ENCODE measurements at regions not wholly inside any gene's neighbourhood (a gene's known extent, or its start where the extent isn't known, plus 50 kb on each side); places are given as distances from the start of the nearest gene placed in this dataset.

GRCh38 chr17:22570144-22570845 lies 878.0 kb downstream of the KCNJ18 start:
- Histone ChIP-seq H2AFZ (ENCODE audit: low read depth, low read length, poor library complexity, severe bottlenecking) (no peak overlapping the region), H3K4me3 (replicated peaks in 1 of 2; ENCODE audit: low read depth in 1 of 2, low read length in 2 of 2) (no peak overlapping the region), H4K20me1 (ENCODE audit: insufficient read depth) (no peaks in the 10 kb centered on the region), H3K9me3 (ENCODE audit: control insufficient read depth in 1 of 2, insufficient read depth in 1 of 2, low read depth in 1 of 2, low read length in 2 of 2) (peaks cover 0 to 7% of the 10 kb centered on the region in 2 experiments; a peak in 2 of 4 replicates), H3K79me2 (ENCODE audit: insufficient read depth, low read length) (no peaks in the 10 kb centered on the region), H3K27ac (ENCODE audit: low read depth, low read length) (no peak overlapping the region), H3K9ac (ENCODE audit: low read length) (no peak overlapping the region), H3K4me2 (ENCODE audit: low read length) (no peak overlapping the region), H3K27me3 (ENCODE audit: insufficient read depth, low read length) (no peaks in the 10 kb centered on the region), H3K4me1 (ENCODE audit: control insufficient read depth in 1 of 2, insufficient read depth in 2 of 2, low read length in 2 of 2) (no peaks in the 10 kb centered on the region), H3K9me2 (ENCODE audit: insufficient read depth) (no peaks in the 10 kb centered on the region), H3K36me3 (ENCODE audit: control insufficient read depth in 1 of 2, insufficient read depth in 2 of 2, low read length in 2 of 2) (no peaks in the 10 kb centered on the region)
- ChIA-PET RAD21 (ENCODE audit: low non-redundant PET in 1 of 2, low total read pairs in 2 of 2, uncharacterized antibody in 2 of 2, unreplicated experiment in 2 of 2) (no interaction called here), CTCF (no interaction called here), POLR2A (no interaction called here)
- no peak for ATAC-seq
- intact Hi-C loops (cut with micrococcal nuclease), result no loop called here
- no peak for TF ChIP-seq EZH2phosphoT487 (IDR thresholded peaks at IDR 0.05; ENCODE audit: borderline replicate concordance)
- TF ChIP-seq SRF (IDR thresholded peaks at IDR 0.05; ENCODE audit: low read depth), result no peak
- no peak for TF ChIP-seq SIN3A (IDR thresholded peaks at IDR 0.05; ENCODE audit: low read depth)
- no peak for TF ChIP-seq CEBPB (IDR thresholded peaks at IDR 0.05; ENCODE audit: low read depth)
- TF ChIP-seq, protein P1, sequence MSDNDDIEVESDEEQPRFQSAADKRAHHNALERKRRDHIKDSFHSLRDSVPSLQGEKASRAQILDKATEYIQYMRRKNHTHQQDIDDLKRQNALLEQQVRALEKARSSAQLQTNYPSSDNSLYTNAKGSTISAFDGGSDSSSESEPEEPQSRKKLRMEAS (IDR thresholded peaks at IDR 0.05), result no peak
- no peak for TF ChIP-seq TCF7L2 (IDR thresholded peaks at IDR 0.05; ENCODE audit: borderline replicate concordance, extremely low read depth, insufficient read depth, insufficient read length)
- TF ChIP-seq ELF1 (IDR thresholded peaks at IDR 0.05; ENCODE audit: borderline replicate concordance, low read depth), result no peak
- no peak for TF ChIP-seq CBX3 (IDR thresholded peaks at IDR 0.05; ENCODE audit: low read depth)
- TF ChIP-seq POLR2AphosphoS5 (IDR thresholded peaks at IDR 0.05; ENCODE audit: low read depth, low read length), result no peak
- TF ChIP-seq JUND (IDR thresholded peaks at IDR 0.05), result no peak
- TF ChIP-seq, protein P2, sequence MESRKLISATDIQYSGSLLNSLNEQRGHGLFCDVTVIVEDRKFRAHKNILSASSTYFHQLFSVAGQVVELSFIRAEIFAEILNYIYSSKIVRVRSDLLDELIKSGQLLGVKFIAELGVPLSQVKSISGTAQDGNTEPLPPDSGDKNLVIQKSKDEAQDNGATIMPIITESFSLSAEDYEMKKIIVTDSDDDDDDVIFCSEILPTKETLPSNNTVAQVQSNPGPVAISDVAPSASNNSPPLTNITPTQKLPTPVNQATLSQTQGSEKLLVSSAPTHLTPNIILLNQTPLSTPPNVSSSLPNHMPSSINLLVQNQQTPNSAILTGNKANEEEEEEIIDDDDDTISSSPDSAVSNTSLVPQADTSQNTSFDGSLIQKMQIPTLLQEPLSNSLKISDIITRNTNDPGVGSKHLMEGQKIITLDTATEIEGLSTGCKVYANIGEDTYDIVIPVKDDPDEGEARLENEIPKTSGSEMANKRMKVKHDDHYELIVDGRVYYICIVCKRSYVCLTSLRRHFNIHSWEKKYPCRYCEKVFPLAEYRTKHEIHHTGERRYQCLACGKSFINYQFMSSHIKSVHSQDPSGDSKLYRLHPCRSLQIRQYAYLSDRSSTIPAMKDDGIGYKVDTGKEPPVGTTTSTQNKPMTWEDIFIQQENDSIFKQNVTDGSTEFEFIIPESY (IDR thresholded peaks at IDR 0.05; ENCODE audit: extremely low read depth, insufficient replicate concordance, low read length), result no peak
- TF ChIP-seq REST (IDR thresholded peaks at IDR 0.05; ENCODE audit: low read depth), result no peak
- no peak for TF ChIP-seq EZH2 (IDR thresholded peaks at IDR 0.05)
- TF ChIP-seq, protein P3, sequence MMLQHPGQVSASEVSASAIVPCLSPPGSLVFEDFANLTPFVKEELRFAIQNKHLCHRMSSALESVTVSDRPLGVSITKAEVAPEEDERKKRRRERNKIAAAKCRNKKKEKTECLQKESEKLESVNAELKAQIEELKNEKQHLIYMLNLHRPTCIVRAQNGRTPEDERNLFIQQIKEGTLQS (IDR thresholded peaks at IDR 0.05), result no peak
- TF ChIP-seq, protein P4, sequence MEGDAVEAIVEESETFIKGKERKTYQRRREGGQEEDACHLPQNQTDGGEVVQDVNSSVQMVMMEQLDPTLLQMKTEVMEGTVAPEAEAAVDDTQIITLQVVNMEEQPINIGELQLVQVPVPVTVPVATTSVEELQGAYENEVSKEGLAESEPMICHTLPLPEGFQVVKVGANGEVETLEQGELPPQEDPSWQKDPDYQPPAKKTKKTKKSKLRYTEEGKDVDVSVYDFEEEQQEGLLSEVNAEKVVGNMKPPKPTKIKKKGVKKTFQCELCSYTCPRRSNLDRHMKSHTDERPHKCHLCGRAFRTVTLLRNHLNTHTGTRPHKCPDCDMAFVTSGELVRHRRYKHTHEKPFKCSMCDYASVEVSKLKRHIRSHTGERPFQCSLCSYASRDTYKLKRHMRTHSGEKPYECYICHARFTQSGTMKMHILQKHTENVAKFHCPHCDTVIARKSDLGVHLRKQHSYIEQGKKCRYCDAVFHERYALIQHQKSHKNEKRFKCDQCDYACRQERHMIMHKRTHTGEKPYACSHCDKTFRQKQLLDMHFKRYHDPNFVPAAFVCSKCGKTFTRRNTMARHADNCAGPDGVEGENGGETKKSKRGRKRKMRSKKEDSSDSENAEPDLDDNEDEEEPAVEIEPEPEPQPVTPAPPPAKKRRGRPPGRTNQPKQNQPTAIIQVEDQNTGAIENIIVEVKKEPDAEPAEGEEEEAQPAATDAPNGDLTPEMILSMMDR (IDR thresholded peaks at IDR 0.05 in 2 of 3, conservative IDR thresholded peaks at IDR 0.05 in 1 of 3; ENCODE audit: borderline replicate concordance in 1 of 3, insufficient read depth in 1 of 3, low read depth in 2 of 3, low read length in 2 of 3), result no peak
- no peak for TF ChIP-seq YY1 (IDR thresholded peaks at IDR 0.05; ENCODE audit: extremely low read depth, insufficient replicate concordance, low read depth, low read length)
- BruUV-seq (replicated peaks), result no TSS peak
- DNase-seq (ENCODE audit: low read depth, low spot score), result no peak

Data from HCT116 (cell line).